ENCODE measurements at regions not wholly inside any gene's neighbourhood (a gene's known extent, or its start where the extent isn't known, plus 50 kb on each side); places are given as distances from the start of the nearest gene placed in this dataset.

GRCh38 chr9:81234924-81235610 lies 454.3 kb downstream of the TLE1 start:
- DNase-seq (ENCODE audit: low spot score): no peak
- intact Hi-C loops (cut with DNase I): no loop called here

GRCh38 chr9:81231011-81231410 lies 458.3 kb downstream of the TLE1 start:
- DNase-seq (ENCODE audit: low spot score): no peak
- intact Hi-C loops (cut with DNase I): no loop called here

GRCh38 chr9:81227507-81228245 lies 461.7 kb downstream of the TLE1 start:
- DNase-seq (ENCODE audit: low spot score): no peak
- intact Hi-C loops (cut with DNase I): no loop called here

- intact Hi-C loops (cut with DNase I): no loop called here
- no peak for DNase-seq (ENCODE audit: low spot score)
Measured at GRCh38 chr9:81225596-81225995, 463.8 kb downstream of the TLE1 start.

- intact Hi-C loops (cut with DNase I): no loop called here
- no peak for DNase-seq (ENCODE audit: low spot score)
Measured at GRCh38 chr9:81224166-81225081, 464.9 kb downstream of the TLE1 start.

GRCh38 chr9:81214975-81215374 lies 474.4 kb downstream of the TLE1 start:
- intact Hi-C loops (cut with DNase I): no loop called here

GRCh38 chr9:81213456-81213855 lies 475.9 kb downstream of the TLE1 start:
- intact Hi-C loops (cut with DNase I): no loop called here

More at GRCh38 chr9:81214975-81215374, 474.4 kb downstream of the TLE1 start:
- no peak for DNase-seq (ENCODE audit: low spot score)

GRCh38 chr9:81211741-81212140 lies 477.6 kb downstream of the TLE1 start:
- no peak for DNase-seq (ENCODE audit: low spot score)
- intact Hi-C loops (cut with DNase I): no loop called here

More at GRCh38 chr9:81213456-81213855, 475.9 kb downstream of the TLE1 start:
- no peak for DNase-seq (ENCODE audit: low spot score)

GRCh38 chr9:81207651-81208050 lies 481.7 kb downstream of the TLE1 start:
- DNase-seq (ENCODE audit: low spot score): no peak
- intact Hi-C loops (cut with DNase I): no loop called here

- no peak for DNase-seq (ENCODE audit: low spot score)
- intact Hi-C loops (cut with DNase I): no loop called here
Measured at GRCh38 chr9:81202292-81202691, 487.1 kb downstream of the TLE1 start.

- no peak for DNase-seq (ENCODE audit: low spot score)
- intact Hi-C loops (cut with DNase I): no loop called here
Measured at GRCh38 chr9:81195206-81195605, 494.1 kb downstream of the TLE1 start.

GRCh38 chr9:81193362-81194339 lies 495.7 kb downstream of the TLE1 start:
- no peak for DNase-seq (ENCODE audit: low spot score)
- intact Hi-C loops (cut with DNase I): no loop called here

GRCh38 chr9:81191222-81191621 lies 498.1 kb downstream of the TLE1 start:
- no peak for DNase-seq (ENCODE audit: low spot score)
- intact Hi-C loops (cut with DNase I): no loop called here

GRCh38 chr9:81190659-81191058 lies 498.7 kb downstream of the TLE1 start:
- no peak for DNase-seq (ENCODE audit: low spot score)
- intact Hi-C loops (cut with DNase I): no loop called here

- no peak for DNase-seq (ENCODE audit: low spot score)
- intact Hi-C loops (cut with DNase I): no loop called here
Measured at GRCh38 chr9:81183761-81184160, 505.6 kb downstream of the TLE1 start.

GRCh38 chr9:81182431-81182830 lies 506.9 kb downstream of the TLE1 start:
- no peak for DNase-seq (ENCODE audit: low spot score)
- intact Hi-C loops (cut with DNase I): no loop called here

- no peak for DNase-seq (ENCODE audit: low spot score)
- intact Hi-C loops (cut with DNase I): no loop called here
Measured at GRCh38 chr9:81174023-81174422, 515.3 kb downstream of the TLE1 start.

GRCh38 chr9:81171689-81172088 lies 517.7 kb downstream of the TLE1 start:
- intact Hi-C loops (cut with DNase I): no loop called here
- no peak for DNase-seq (ENCODE audit: low spot score)

- no peak for DNase-seq (ENCODE audit: low spot score)
- intact Hi-C loops (cut with DNase I): no loop called here
Measured at GRCh38 chr9:81162361-81162760, 527.0 kb downstream of the TLE1 start.
